ENCODE measurements at regions not wholly inside any gene's neighbourhood (a gene's known extent, or its start where the extent isn't known, plus 50 kb on each side); places are given as distances from the start of the nearest gene placed in this dataset.

- H3K4me1 ChIP-seq (ENCODE audit: insufficient read depth, low read length): peaks cover 6% of the 10 kb centered on the region
- no peak overlapping the region for H3K4me2 ChIP-seq (ENCODE audit: insufficient read depth, low read length)
- 0 out of 2 replicates have a peak overlapping the region, but pooled peaks have one; percentile 4 for H3K27ac ChIP-seq (ENCODE audit: low read length)
- no peak overlapping the region for H3K9ac ChIP-seq (ENCODE audit: low read depth, low read length)
- 0 out of 2 replicates have a peak overlapping the region, but pooled peaks have one; percentile 37 for H2AFZ ChIP-seq (ENCODE audit: low read depth, low read length)
- no peaks in the 10 kb centered on the region for H3K36me3 ChIP-seq (ENCODE audit: insufficient read depth, low read length)
- no peaks in the 10 kb centered on the region for H3K79me2 ChIP-seq (ENCODE audit: insufficient read depth, low read length)
- no peaks in the 10 kb centered on the region for H4K20me1 ChIP-seq (ENCODE audit: insufficient read depth, low read length)
- DNase-seq: no peak
- TF ChIP-seq EZH2 (IDR thresholded peaks at IDR 0.05; ENCODE audit: borderline replicate concordance, low read depth, low read length, severe bottlenecking): no peak
- no peak for TF ChIP-seq CTCF (IDR thresholded peaks at IDR 0.05; ENCODE audit: borderline replicate concordance, extremely low read depth, low read length, poor library complexity, severe bottlenecking)
- H3K27me3 ChIP-seq (ENCODE audit: insufficient read depth, low read length, poor library complexity): no peaks in the 10 kb centered on the region
- peaks cover 19% of the 10 kb centered on the region for H3K9me3 ChIP-seq (ENCODE audit: insufficient read depth, low read length, severe bottlenecking)
- no peak overlapping the region for H3K4me3 ChIP-seq (ENCODE audit: low read depth in 1 of 2, low read length in 2 of 2)
- 0 out of 3 replicates have a peak, but pooled peaks have one; percentile 19 for ATAC-seq (ENCODE audit: insufficient read depth, low read depth)
Observed at GRCh38 chr12:63400718-63401117, 249.7 kb upstream of the AVPR1A start.

- no peak overlapping the region for H3K27ac ChIP-seq (ENCODE audit: low read length)
- no peak overlapping the region for H3K4me2 ChIP-seq (ENCODE audit: insufficient read depth, low read length)
- H3K27me3 ChIP-seq (ENCODE audit: insufficient read depth, low read length, poor library complexity): no peaks in the 10 kb centered on the region
- peak overlapping the region; percentile 47 for H2AFZ ChIP-seq (ENCODE audit: low read depth, low read length)
- H3K9ac ChIP-seq (ENCODE audit: low read depth, low read length): no peak overlapping the region
- no peaks in the 10 kb centered on the region for H3K79me2 ChIP-seq (ENCODE audit: insufficient read depth, low read length)
- H3K36me3 ChIP-seq (ENCODE audit: insufficient read depth, low read length): no peaks in the 10 kb centered on the region
- H3K4me1 ChIP-seq (ENCODE audit: insufficient read depth, low read length): peaks cover 6% of the 10 kb centered on the region
- TF ChIP-seq EZH2 (IDR thresholded peaks at IDR 0.05; ENCODE audit: borderline replicate concordance, low read depth, low read length, severe bottlenecking) (no peak), CTCF (IDR thresholded peaks at IDR 0.05; ENCODE audit: borderline replicate concordance, extremely low read depth, low read length, poor library complexity, severe bottlenecking) (no peak)
- ATAC-seq (ENCODE audit: insufficient read depth, low read depth) (no peak), DNase-seq (no peak)
- no peaks in the 10 kb centered on the region for H4K20me1 ChIP-seq (ENCODE audit: insufficient read depth, low read length)
- H3K9me3 ChIP-seq (ENCODE audit: insufficient read depth, low read length, severe bottlenecking): peaks cover 16% of the 10 kb centered on the region
- no peak overlapping the region for H3K4me3 ChIP-seq (ENCODE audit: low read depth in 1 of 2, low read length in 2 of 2)
Observed at GRCh38 chr12:63400318-63400717, 249.3 kb upstream of the AVPR1A start.

GRCh38 chr12:63397807-63398206, 246.8 kb upstream of the AVPR1A start:
- Histone ChIP-seq H3K4me2 (ENCODE audit: insufficient read depth, low read length) (no peak overlapping the region), H4K20me1 (ENCODE audit: insufficient read depth, low read length) (no peaks in the 10 kb centered on the region), H3K4me3 (ENCODE audit: low read depth in 1 of 2, low read length in 2 of 2) (no peak overlapping the region), H3K36me3 (ENCODE audit: insufficient read depth, low read length) (no peaks in the 10 kb centered on the region), H3K4me1 (ENCODE audit: insufficient read depth, low read length) (peaks cover 6% of the 10 kb centered on the region), H3K9me3 (ENCODE audit: insufficient read depth, low read length, severe bottlenecking) (peaks cover 16% of the 10 kb centered on the region), H2AFZ (ENCODE audit: low read depth, low read length) (0 out of 2 replicates have a peak overlapping the region, but pooled peaks have one; percentile 7), H3K79me2 (ENCODE audit: insufficient read depth, low read length) (no peaks in the 10 kb centered on the region), H3K27ac (ENCODE audit: low read length) (no peak overlapping the region), H3K9ac (ENCODE audit: low read depth, low read length) (no peak overlapping the region), H3K27me3 (ENCODE audit: insufficient read depth, low read length, poor library complexity) (no peaks in the 10 kb centered on the region)
- DNase-seq: no peak
- no peak for ATAC-seq (ENCODE audit: insufficient read depth, low read depth)
- TF ChIP-seq EZH2 (IDR thresholded peaks at IDR 0.05; ENCODE audit: borderline replicate concordance, low read depth, low read length, severe bottlenecking) (no peak), CTCF (IDR thresholded peaks at IDR 0.05; ENCODE audit: borderline replicate concordance, extremely low read depth, low read length, poor library complexity, severe bottlenecking) (no peak)

GRCh38 chr12:63396135-63396534, 245.1 kb upstream of the AVPR1A start:
- no peak overlapping the region; the same call in 1 of the 2 replicates for H2AFZ ChIP-seq (ENCODE audit: low read depth, low read length)
- TF ChIP-seq EZH2 (IDR thresholded peaks at IDR 0.05; ENCODE audit: borderline replicate concordance, low read depth, low read length, severe bottlenecking): no peak
- no peak for TF ChIP-seq CTCF (IDR thresholded peaks at IDR 0.05; ENCODE audit: borderline replicate concordance, extremely low read depth, low read length, poor library complexity, severe bottlenecking)
- peaks cover 16% of the 10 kb centered on the region for H3K9me3 ChIP-seq (ENCODE audit: insufficient read depth, low read length, severe bottlenecking)
- H3K79me2 ChIP-seq (ENCODE audit: insufficient read depth, low read length): no peaks in the 10 kb centered on the region
- no peaks in the 10 kb centered on the region for H3K36me3 ChIP-seq (ENCODE audit: insufficient read depth, low read length)
- H3K4me2 ChIP-seq (ENCODE audit: insufficient read depth, low read length): no peak overlapping the region
- no peak overlapping the region for H3K9ac ChIP-seq (ENCODE audit: low read depth, low read length)
- H3K4me3 ChIP-seq (ENCODE audit: low read depth in 1 of 2, low read length in 2 of 2): no peak overlapping the region
- DNase-seq (no peak), ATAC-seq (ENCODE audit: insufficient read depth, low read depth) (no peak)
- no peaks in the 10 kb centered on the region for H3K27me3 ChIP-seq (ENCODE audit: insufficient read depth, low read length, poor library complexity)
- H3K4me1 ChIP-seq (ENCODE audit: insufficient read depth, low read length): peaks cover 6% of the 10 kb centered on the region
- no peaks in the 10 kb centered on the region for H4K20me1 ChIP-seq (ENCODE audit: insufficient read depth, low read length)
- no peak overlapping the region for H3K27ac ChIP-seq (ENCODE audit: low read length)

Data from DND-41 (cell line).